H1 (cell line): ENCODE measurements at regions not wholly inside any gene's neighbourhood (a gene's known extent, or its start where the extent isn't known, plus 50 kb on each side); places are given as distances from the start of the nearest gene placed in this dataset.

ENCODE experiments used
- CTCF ChIA-PET: fragments of 300-600 bp; sonication (Branson Sonifier 250); formaldehyde crosslinking; loops from one replicate; lab custom pipeline; 2021; ENCODE audit not compliant: partially characterized antibody; lab: Charles Lee
- POLR2A ChIA-PET: fragments of 300-600 bp; sonication (Branson Sonifier 250); formaldehyde crosslinking; loops from one replicate; lab custom pipeline; 2021; ENCODE audit warnings: inconsistent platforms; ENCODE audit not compliant: partially characterized antibody; lab: Charles Lee
- DNase-seq, 2 experiments: peaks; one replicate each; pipeline versions ENCODE4 v3.0.0 to v3.0.0-alpha.2; 2010 to 2022; ENCODE audit warnings: low spot score in 2 of 2, low read depth in 1 of 2, mixed read lengths in 1 of 2
- FAIRE-seq: peaks from 2 replicates; lab custom pipeline; 2011; peaks lifted over from hg19 to GRCh38; lab: Jason Lieb, UNC
- H2AFZ ChIP-seq: 2 replicates; pipeline ENCODE4 v1.8.1; 2012; ENCODE audit warnings: low read length, inconsistent platforms
- H2AK5ac ChIP-seq: 2 replicates; pipeline ENCODE4 v1.6.1; 2013; ENCODE audit warnings: low read depth, low read length
- H2BK120ac ChIP-seq: replicated peaks from 2 replicates; pipeline ENCODE3; 2013; ENCODE audit warnings: low read depth, low read length, inconsistent platforms
- H2BK12ac ChIP-seq: 2 replicates; pipeline ENCODE4 v1.6.1; 2013; ENCODE audit warnings: low read depth, low read length
- H2BK15ac ChIP-seq: 2 replicates; pipeline ENCODE4 v1.6.1; 2013; ENCODE audit warnings: low read length
- H2BK20ac ChIP-seq: 2 replicates; pipeline ENCODE4 v1.6.1; 2013; ENCODE audit warnings: low read length
- H2BK5ac ChIP-seq: 2 replicates; pipeline ENCODE4 v1.6.1; 2013; ENCODE audit warnings: low read depth, low read length
- H3K14ac ChIP-seq: 2 replicates; pipeline ENCODE4 v1.6.1; 2013; ENCODE audit warnings: inconsistent platforms; ENCODE audit not compliant: insufficient read length
- H3K18ac ChIP-seq: 2 replicates; pipeline ENCODE4 v1.6.1; 2013; ENCODE audit warnings: low read length; ENCODE audit errors: extremely low read depth
- H3K23ac ChIP-seq: 2 replicates; pipeline ENCODE4 v1.6.1; 2013; ENCODE audit warnings: inconsistent platforms; ENCODE audit not compliant: insufficient read length
- H3K23me2 ChIP-seq: 2 replicates; pipeline ENCODE4 v1.6.1; 2013; ENCODE audit warnings: low read depth, low read length
- H3K27ac ChIP-seq: 2 replicates; pipeline ENCODE4 v1.6.1; 2011; ENCODE audit warnings: low read depth, low read length, inconsistent platforms
- H3K27me3 ChIP-seq, 4 experiments: replicated peaks in 1 of 4; 1 replicate in 1 of 4; 2 replicates in 3 of 4; pipeline versions ENCODE4 v1.6.1 to v1.8.1; 2011 to 2013; ENCODE audit warnings: low read length in 3 of 4, mild to moderate bottlenecking in 3 of 4, inconsistent platforms in 2 of 4, mixed read lengths in 2 of 4, moderate library complexity in 1 of 4; ENCODE audit not compliant: control insufficient read depth in 3 of 4, insufficient read depth in 3 of 4; ENCODE audit errors: extremely low read depth in 1 of 4
- H3K36me3 ChIP-seq, 4 experiments: 2 replicates each; pipeline versions ENCODE4 v1.6.1 to v1.8.1; 2011 to 2013; ENCODE audit warnings: mild to moderate bottlenecking in 4 of 4, low read length in 3 of 4, moderate library complexity in 2 of 4, control low read depth in 1 of 4, inconsistent platforms in 1 of 4; ENCODE audit not compliant: insufficient read depth in 4 of 4, control insufficient read depth in 2 of 4
- H3K4ac ChIP-seq: replicated peaks from 2 replicates; pipeline ENCODE3; 2013; ENCODE audit warnings: low read length, low read depth, mixed read lengths, inconsistent platforms; ENCODE audit not compliant: insufficient read length
- H3K4me1 ChIP-seq, 4 experiments: replicated peaks in 1 of 4; 1 replicate in 1 of 4; 2 replicates in 3 of 4; pipeline versions ENCODE4 v1.6.1 to v1.8.1; 2011 to 2013; ENCODE audit warnings: low read length in 3 of 4, inconsistent platforms in 2 of 4, mixed read lengths in 1 of 4; ENCODE audit not compliant: insufficient read depth in 4 of 4, control insufficient read depth in 3 of 4
- H3K4me2 ChIP-seq, 2 experiments: 2 replicates each; pipeline versions ENCODE4 v1.6.1 to v1.8.1; 2011 to 2013; ENCODE audit warnings: low read depth in 2 of 2, low read length in 2 of 2, control low read depth in 1 of 2, inconsistent platforms in 1 of 2, mild to moderate bottlenecking in 1 of 2; ENCODE audit not compliant: insufficient read depth in 1 of 2
- H3K4me3 ChIP-seq, 4 experiments: fragments of 200-600, 300-600 bp in 1 of 4; sonication (generic), shearing (Covaris generic), sonication (Bioruptor Twin) in 1 of 4; 2 replicates each; pipeline versions ENCODE4 v1.5.1 to v1.8.1; 2011 to 2016; ENCODE audit warnings: low read length in 4 of 4, low read depth in 3 of 4, control low read depth in 2 of 4, inconsistent platforms in 2 of 4, mild to moderate bottlenecking in 2 of 4, mixed read lengths in 1 of 4, moderate library complexity in 1 of 4; ENCODE audit not compliant: insufficient read depth in 2 of 4; ENCODE audit errors: extremely low read depth in 1 of 4
- H3K56ac ChIP-seq: replicated peaks from 2 replicates; pipeline ENCODE3; 2013; ENCODE audit warnings: low read depth, mild to moderate bottlenecking, mixed read lengths, low read length, inconsistent platforms; ENCODE audit not compliant: insufficient read length
- H3K79me1 ChIP-seq: 2 replicates; pipeline ENCODE4 v1.6.1; 2013; ENCODE audit warnings: low read depth, low read length, control low read depth
- H3K79me2 ChIP-seq, 2 experiments: 2 replicates each; pipeline versions ENCODE4 v1.6.1 to v1.8.1; 2012 to 2013; ENCODE audit warnings: low read length in 2 of 2, mild to moderate bottlenecking in 2 of 2, inconsistent platforms in 1 of 2; ENCODE audit not compliant: insufficient read depth in 2 of 2, control insufficient read depth in 1 of 2
- H3K9ac ChIP-seq, 4 experiments: replicated peaks in 1 of 4; 1 replicate in 1 of 4; 2 replicates in 3 of 4; pipeline versions ENCODE4 v1.6.1 to v1.8.1; 2011 to 2013; ENCODE audit warnings: low read depth in 3 of 4, low read length in 3 of 4, control low read depth in 2 of 4, mild to moderate bottlenecking in 2 of 4, moderate library complexity in 2 of 4, inconsistent platforms in 1 of 4; ENCODE audit errors: extremely low read depth in 1 of 4
- H3K9me3 ChIP-seq, 2 experiments: 2 replicates each; pipeline versions ENCODE4 v1.6.1 to v1.8.1; 2012 to 2013; ENCODE audit warnings: mild to moderate bottlenecking in 2 of 2, moderate library complexity in 2 of 2, control low read depth in 1 of 2, inconsistent platforms in 1 of 2, low read depth in 1 of 2, low read length in 1 of 2, mixed read lengths in 1 of 2; ENCODE audit not compliant: insufficient read depth in 2 of 2
- H4K20me1 ChIP-seq, 2 experiments: replicated peaks in 1 of 2; 2 replicates each; pipeline versions ENCODE3 to v1.8.1; 2011 to 2013; ENCODE audit warnings: inconsistent platforms in 2 of 2, low read length in 2 of 2, mild to moderate bottlenecking in 1 of 2; ENCODE audit not compliant: insufficient read depth in 2 of 2, control insufficient read depth in 1 of 2
- H4K5ac ChIP-seq: 2 replicates; pipeline ENCODE4 v1.6.1; 2013; ENCODE audit warnings: low read length, low read depth, mixed read lengths, inconsistent platforms; ENCODE audit not compliant: insufficient read length
- H4K8ac ChIP-seq: 2 replicates; pipeline ENCODE4 v1.8.0; 2013; ENCODE audit warnings: mild to moderate bottlenecking, moderate library complexity, low read length, inconsistent platforms; ENCODE audit not compliant: insufficient read depth; ENCODE audit errors: extremely low read depth
- H4K91ac ChIP-seq: replicated peaks from 2 replicates; pipeline ENCODE3; 2013; ENCODE audit warnings: low read length, mixed read lengths, inconsistent platforms; ENCODE audit not compliant: insufficient read length
- CEBPB ChIP-seq: IDR thresholded peaks from 2 replicates; pipeline ENCODE4 v1.6.1; 2012; ENCODE audit warnings: low read depth, low read length
- HDAC6 ChIP-seq: IDR thresholded peaks from one replicate; pipeline ENCODE4 v1.7.1; 2012; ENCODE audit warnings: low read depth, mild to moderate bottlenecking, inconsistent platforms, low read length, moderate library complexity
- MAFK ChIP-seq: IDR thresholded peaks from 2 replicates; pipeline ENCODE4 v1.6.1; 2012; ENCODE audit warnings: low read depth, mild to moderate bottlenecking, improper control_type of control experiment, low read length
- RAD21 ChIP-seq, 2 experiments: IDR thresholded peaks in 1 of 2; conservative IDR thresholded peaks in 1 of 2; 2 replicates each; pipeline ENCODE4 v1.6.1; 2011; ENCODE audit warnings: low read depth in 2 of 2, low read length in 2 of 2, improper control_type of control experiment in 1 of 2, inconsistent platforms in 1 of 2, mild to moderate bottlenecking in 1 of 2, moderate library complexity in 1 of 2
- SIN3A ChIP-seq, 2 experiments: IDR thresholded peaks in 1 of 2; conservative IDR thresholded peaks in 1 of 2; 2 replicates each; pipeline ENCODE4 v1.6.1; 2011 to 2012; ENCODE audit warnings: low read length in 2 of 2, improper control_type of control experiment in 1 of 2, low read depth in 1 of 2, mild to moderate bottlenecking in 1 of 2
- SP2 ChIP-seq: IDR thresholded peaks from 2 replicates; pipeline ENCODE4 v1.6.1; 2012; ENCODE audit warnings: mild to moderate bottlenecking, low read length, inconsistent platforms
- SUZ12 ChIP-seq: fragments of 200-600 bp; sonication (generic); IDR thresholded peaks from 2 replicates; pipeline ENCODE4 v1.6.1; 2012; ENCODE audit warnings: mild to moderate bottlenecking, inconsistent platforms, low read length, moderate library complexity, mixed read lengths
- TAF7 ChIP-seq: optimal IDR thresholded peaks from 2 replicates; pipeline ENCODE3; 2011; ENCODE audit warnings: low read depth, mild to moderate bottlenecking, inconsistent platforms, low read length, moderate library complexity, borderline replicate concordance
- TEAD4 ChIP-seq: IDR thresholded peaks from 2 replicates; pipeline ENCODE4 v1.6.1; 2012; ENCODE audit warnings: low read depth, low read length, inconsistent platforms, mixed read lengths
- WGBS, 2 experiments: shearing (Covaris generic) in 1 of 2; methylation state at CpG; one replicate each; pipeline versions ENCODE4 v1.1.6 to v1.1.7; 2013 to 2015; ENCODE audit warnings: low lambda C conversion rate in 2 of 2, mixed read lengths in 2 of 2, inconsistent platforms in 1 of 2, low coverage in 1 of 2, missing lambda C conversion rate in 1 of 2; ENCODE audit not compliant: insufficient replicate concordance in 2 of 2, insufficient coverage in 1 of 2, insufficient read length in 1 of 2; ENCODE audit errors: extremely low coverage in 1 of 2, missing lambda C conversion rate in 1 of 2; 5-methylcytosine and 5-hydroxymethylcytosine counted together
- TF ChIP-seq, protein P1 (sequence below): IDR thresholded peaks from 2 replicates; pipeline ENCODE4 v1.6.1; 2012; ENCODE audit warnings: inconsistent platforms
- TF ChIP-seq, protein P2 (sequence below), 3 experiments: IDR thresholded peaks; 1 replicate in 2 of 3; 2 replicates in 1 of 3; pipeline versions ENCODE4 v1.5.1 to v1.6.1; 2011; ENCODE audit warnings: low read length in 3 of 3, mild to moderate bottlenecking in 3 of 3, inconsistent platforms in 2 of 3, low read depth in 1 of 3, moderate library complexity in 1 of 3; ENCODE audit not compliant: insufficient read depth in 1 of 3; ENCODE audit errors: control extremely low read depth in 1 of 3

DNA sequence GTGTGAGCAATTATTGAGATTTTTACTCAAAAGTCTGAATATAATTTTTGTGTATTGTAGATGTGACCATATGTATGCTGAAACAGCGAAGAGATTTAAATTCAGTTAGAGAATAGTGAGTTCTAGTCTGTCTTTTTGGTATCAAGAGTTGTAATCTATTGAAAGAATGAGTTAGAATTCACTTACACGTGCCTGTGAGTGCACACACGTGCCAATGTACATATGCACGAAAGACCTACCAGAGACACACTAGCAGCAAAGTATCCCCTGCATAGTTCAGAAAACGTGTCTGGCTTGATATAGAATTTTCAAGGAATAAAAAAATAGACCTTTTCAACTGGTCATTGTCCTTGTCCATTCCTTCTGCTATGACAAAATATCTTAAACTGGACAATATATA is 64.8 kb upstream of the BHLHE40 start:
- POLR2A ChIA-PET, result no interaction called here
- TF ChIP-seq, protein P1, sequence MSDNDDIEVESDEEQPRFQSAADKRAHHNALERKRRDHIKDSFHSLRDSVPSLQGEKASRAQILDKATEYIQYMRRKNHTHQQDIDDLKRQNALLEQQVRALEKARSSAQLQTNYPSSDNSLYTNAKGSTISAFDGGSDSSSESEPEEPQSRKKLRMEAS, result no peak
- no peak for TF ChIP-seq MAFK
- TF ChIP-seq SUZ12, result no peak
- TF ChIP-seq SIN3A (conservative IDR thresholded peaks at IDR 0.05 in 1 of 2, IDR thresholded peaks at IDR 0.05 in 1 of 2; ENCODE audit: low read depth in 1 of 2, low read length in 2 of 2), result no peak
- TF ChIP-seq, protein P2, sequence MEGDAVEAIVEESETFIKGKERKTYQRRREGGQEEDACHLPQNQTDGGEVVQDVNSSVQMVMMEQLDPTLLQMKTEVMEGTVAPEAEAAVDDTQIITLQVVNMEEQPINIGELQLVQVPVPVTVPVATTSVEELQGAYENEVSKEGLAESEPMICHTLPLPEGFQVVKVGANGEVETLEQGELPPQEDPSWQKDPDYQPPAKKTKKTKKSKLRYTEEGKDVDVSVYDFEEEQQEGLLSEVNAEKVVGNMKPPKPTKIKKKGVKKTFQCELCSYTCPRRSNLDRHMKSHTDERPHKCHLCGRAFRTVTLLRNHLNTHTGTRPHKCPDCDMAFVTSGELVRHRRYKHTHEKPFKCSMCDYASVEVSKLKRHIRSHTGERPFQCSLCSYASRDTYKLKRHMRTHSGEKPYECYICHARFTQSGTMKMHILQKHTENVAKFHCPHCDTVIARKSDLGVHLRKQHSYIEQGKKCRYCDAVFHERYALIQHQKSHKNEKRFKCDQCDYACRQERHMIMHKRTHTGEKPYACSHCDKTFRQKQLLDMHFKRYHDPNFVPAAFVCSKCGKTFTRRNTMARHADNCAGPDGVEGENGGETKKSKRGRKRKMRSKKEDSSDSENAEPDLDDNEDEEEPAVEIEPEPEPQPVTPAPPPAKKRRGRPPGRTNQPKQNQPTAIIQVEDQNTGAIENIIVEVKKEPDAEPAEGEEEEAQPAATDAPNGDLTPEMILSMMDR (IDR thresholded peaks at IDR 0.05; ENCODE audit: control extremely low read depth in 1 of 3, insufficient read depth in 1 of 3, low read depth in 1 of 3, low read length in 3 of 3), result no peak
- no peak for TF ChIP-seq TAF7
- TF ChIP-seq TEAD4, result no peak
- TF ChIP-seq HDAC6, result no peak
- TF ChIP-seq CEBPB, result no peak
- TF ChIP-seq SP2, result no peak
- no peak for TF ChIP-seq RAD21 (IDR thresholded peaks at IDR 0.05 in 1 of 2, conservative IDR thresholded peaks at IDR 0.05 in 1 of 2; ENCODE audit: low read depth in 2 of 2, low read length in 2 of 2)

More for the DNA sequence above, 64.8 kb upstream of the BHLHE40 start:
- Histone ChIP-seq H3K4me3 (no peak overlapping the region), H2BK12ac (no peak overlapping the region), H2AFZ (no peak overlapping the region), H3K79me1 (no peaks in the 10 kb centered on the region), H3K14ac (no peak overlapping the region), H2BK20ac (no peak overlapping the region), H4K91ac (no peak overlapping the region), H3K36me3 (no peaks in the 10 kb centered on the region), H4K8ac (no peak overlapping the region), H2BK5ac (no peak overlapping the region), H3K23ac (no peak overlapping the region), H2AK5ac (no peak overlapping the region), H2BK15ac (no peak overlapping the region), H3K4me1 (0 out of 7 replicates have a peak, but pooled peaks cover 0 to 2% (median 0%) of the 10 kb centered on the region in 4 experiments), H2BK120ac (no peak overlapping the region), H3K79me2 (no peaks in the 10 kb centered on the region), H3K18ac (no peak overlapping the region), H4K20me1 (no peaks in the 10 kb centered on the region), H3K27me3 (no peaks in the 10 kb centered on the region), H3K4me2 (no peak overlapping the region), H3K9ac (no peak overlapping the region), H3K9me3 (peaks cover 0 to 8% of the 10 kb centered on the region in 2 experiments; a peak in 2 of 4 replicates), H3K56ac (no peak overlapping the region), H3K27ac (no peak overlapping the region), H3K4ac (no peak overlapping the region), H3K23me2 (no peaks in the 10 kb centered on the region), H4K5ac (no peak overlapping the region)
- CTCF ChIA-PET, result no interaction called here
- 89% methylated on average over 5 of the region's 5 CpGs; no CpG with 5 or more reads in 1 of the 2 experiments for WGBS, 2 experiments
- FAIRE-seq (no peak), DNase-seq (no peak)
